BLaER1 (cell line): ENCODE measurements at regions not wholly inside any gene's neighbourhood (a gene's known extent, or its start where the extent isn't known, plus 50 kb on each side); places are given as distances from the start of the nearest gene placed in this dataset.

Experiments used
- H3K27ac ChIP-seq: shearing (Covaris generic); formaldehyde crosslinking; 2 replicates; pipeline ENCODE4 v1.8.1; 2022
- H3K27me3 ChIP-seq: shearing (Covaris generic); formaldehyde crosslinking; 2 replicates; pipeline ENCODE4 v1.8.1; 2022
- H3K36me3 ChIP-seq: shearing (Covaris generic); formaldehyde crosslinking; 2 replicates; pipeline ENCODE4 v1.8.1; 2022
- H3K4me1 ChIP-seq: shearing (Covaris generic); formaldehyde crosslinking; 2 replicates; pipeline ENCODE4 v1.8.1; 2022
- H3K4me2 ChIP-seq: shearing (Covaris generic); formaldehyde crosslinking; 2 replicates; pipeline ENCODE4 v1.8.1; 2022
- H3K4me3 ChIP-seq: shearing (Covaris generic); formaldehyde crosslinking; 2 replicates; pipeline ENCODE4 v1.8.1; 2022
- H3K9ac ChIP-seq: shearing (Covaris generic); formaldehyde crosslinking; 2 replicates; pipeline ENCODE4 v1.8.1; 2022
- H3K9me3 ChIP-seq: shearing (Covaris generic); formaldehyde crosslinking; 2 replicates; pipeline ENCODE4 v1.8.1; 2022
- H4K20me1 ChIP-seq: shearing (Covaris generic); formaldehyde crosslinking; 2 replicates; pipeline ENCODE4 v1.8.1; 2022
- Cebpa-rat ChIP-seq: shearing (Covaris generic); IDR thresholded peaks from 2 replicates; pipeline ENCODE4 v1.8.1; 2022

DNA sequence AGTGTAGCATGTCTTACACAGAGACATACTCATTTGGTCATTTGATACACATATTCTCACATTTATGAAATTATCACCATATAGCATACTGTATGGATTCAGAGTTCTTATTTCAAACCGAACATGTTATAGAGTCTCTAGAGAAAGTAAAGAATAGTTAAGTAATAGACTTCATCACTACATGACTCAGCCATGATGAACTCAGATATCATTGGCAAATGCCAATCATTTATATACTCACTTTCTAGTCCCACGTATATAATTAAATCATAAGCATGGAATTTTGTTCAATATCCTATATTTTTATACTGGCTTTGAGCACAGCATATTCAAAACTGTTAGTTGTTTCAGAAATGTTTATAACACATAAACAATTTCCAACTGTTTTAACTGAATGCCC, 749.9 kb downstream of the HACE1 start:
- Histone ChIP-seq H3K4me1 (no peaks in the 10 kb centered on the region), H3K9me3 (no peaks in the 10 kb centered on the region), H3K4me2 (no peak overlapping the region), H3K9ac (no peak overlapping the region), H4K20me1 (no peaks in the 10 kb centered on the region), H3K27ac (no peak overlapping the region), H3K27me3 (no peaks in the 10 kb centered on the region), H3K4me3 (no peak overlapping the region), H3K36me3 (no peaks in the 10 kb centered on the region)
- no peak for TF ChIP-seq Cebpa-rat

DNA sequence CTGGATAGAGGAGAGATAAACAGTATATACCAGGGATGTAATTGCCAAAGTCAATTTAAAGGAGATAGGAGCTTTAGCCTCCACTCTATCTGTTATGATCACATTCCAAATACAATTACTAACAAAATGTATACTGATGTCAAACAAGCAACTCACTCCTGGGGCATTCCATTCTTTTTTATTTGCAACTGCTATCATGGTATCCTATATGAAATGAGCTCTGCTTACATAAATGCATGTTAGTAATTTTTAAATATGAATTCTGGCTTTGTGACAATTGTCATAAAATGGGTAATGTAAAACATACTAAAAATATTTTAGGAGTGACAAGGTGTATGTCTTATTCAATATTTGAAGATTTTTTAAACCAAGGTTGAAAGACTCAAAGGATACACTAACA, 751.1 kb downstream of the HACE1 start:
- Histone ChIP-seq H3K36me3 (no peaks in the 10 kb centered on the region), H3K27ac (no peak overlapping the region), H3K9me3 (no peaks in the 10 kb centered on the region), H3K9ac (no peak overlapping the region), H3K4me2 (no peak overlapping the region), H3K4me1 (no peaks in the 10 kb centered on the region), H3K27me3 (no peaks in the 10 kb centered on the region), H4K20me1 (no peaks in the 10 kb centered on the region), H3K4me3 (no peak overlapping the region)
- TF ChIP-seq Cebpa-rat = no peak

- Histone ChIP-seq H3K9ac (no peak overlapping the region), H3K9me3 (no peaks in the 10 kb centered on the region), H3K4me3 (no peak overlapping the region), H3K27me3 (no peaks in the 10 kb centered on the region), H3K36me3 (no peaks in the 10 kb centered on the region), H3K27ac (no peak overlapping the region), H4K20me1 (no peaks in the 10 kb centered on the region), H3K4me1 (no peaks in the 10 kb centered on the region), H3K4me2 (no peak overlapping the region)
- TF ChIP-seq Cebpa-rat = no peak
These were observed 763.9 kb downstream of the HACE1 start for GRCh38 chr6:104095661-104096416.

- Histone ChIP-seq H3K27me3 (no peaks in the 10 kb centered on the region), H3K9ac (no peak overlapping the region), H3K4me2 (no peak overlapping the region), H4K20me1 (no peaks in the 10 kb centered on the region), H3K9me3 (no peaks in the 10 kb centered on the region), H3K4me3 (no peak overlapping the region), H3K36me3 (no peaks in the 10 kb centered on the region), H3K27ac (no peak overlapping the region), H3K4me1 (no peaks in the 10 kb centered on the region)
- TF ChIP-seq Cebpa-rat = no peak
These were observed 772.0 kb downstream of the HACE1 start for GRCh38 chr6:104087765-104088164.

GRCh38 chr6:104068281-104068680, 791.4 kb downstream of the HACE1 start:
- Histone ChIP-seq H3K4me2 (no peak overlapping the region), H3K27me3 (no peaks in the 10 kb centered on the region), H4K20me1 (no peaks in the 10 kb centered on the region), H3K4me3 (no peak overlapping the region), H3K4me1 (no peaks in the 10 kb centered on the region), H3K36me3 (no peaks in the 10 kb centered on the region), H3K27ac (no peak overlapping the region), H3K9ac (no peak overlapping the region), H3K9me3 (no peaks in the 10 kb centered on the region)
- TF ChIP-seq Cebpa-rat = no peak

- no peak for TF ChIP-seq Cebpa-rat
- H3K36me3 ChIP-seq = no peaks in the 10 kb centered on the region
- H3K27me3 ChIP-seq = no peaks in the 10 kb centered on the region
- H3K9me3 ChIP-seq = no peaks in the 10 kb centered on the region
- H3K4me2 ChIP-seq = no peak overlapping the region
- no peak overlapping the region for H3K4me3 ChIP-seq
- H3K4me1 ChIP-seq = no peaks in the 10 kb centered on the region
- H4K20me1 ChIP-seq = no peaks in the 10 kb centered on the region
- H3K9ac ChIP-seq = no peak overlapping the region
- no peak overlapping the region for H3K27ac ChIP-seq
These were observed 794.8 kb downstream of the HACE1 start for GRCh38 chr6:104064876-104065275.

- Histone ChIP-seq H4K20me1 (no peaks in the 10 kb centered on the region), H3K27ac (no peak overlapping the region), H3K4me2 (no peak overlapping the region), H3K4me1 (no peaks in the 10 kb centered on the region), H3K4me3 (no peak overlapping the region), H3K9me3 (no peaks in the 10 kb centered on the region), H3K36me3 (no peaks in the 10 kb centered on the region), H3K9ac (no peak overlapping the region), H3K27me3 (no peaks in the 10 kb centered on the region)
- no peak for TF ChIP-seq Cebpa-rat
These were observed 809.3 kb downstream of the HACE1 start for GRCh38 chr6:104050455-104050854.

GRCh38 chr6:104046426-104046825, 813.3 kb downstream of the HACE1 start:
- Histone ChIP-seq H3K4me3 (no peak overlapping the region), H3K27ac (no peak overlapping the region), H3K27me3 (no peaks in the 10 kb centered on the region), H3K36me3 (no peaks in the 10 kb centered on the region), H3K9ac (no peak overlapping the region), H3K9me3 (peaks cover 3% of the 10 kb centered on the region; the same call in 1 of the 2 replicates), H4K20me1 (no peaks in the 10 kb centered on the region), H3K4me1 (no peaks in the 10 kb centered on the region), H3K4me2 (no peak overlapping the region)
- no peak for TF ChIP-seq Cebpa-rat

- no peak overlapping the region for H3K4me3 ChIP-seq
- H3K27me3 ChIP-seq = no peaks in the 10 kb centered on the region
- no peak overlapping the region for H3K9ac ChIP-seq
- H3K4me2 ChIP-seq = no peak overlapping the region
- H3K27ac ChIP-seq = no peak overlapping the region
- H4K20me1 ChIP-seq = no peaks in the 10 kb centered on the region
- H3K4me1 ChIP-seq = no peaks in the 10 kb centered on the region
- H3K9me3 ChIP-seq = no peaks in the 10 kb centered on the region
- no peaks in the 10 kb centered on the region for H3K36me3 ChIP-seq
- no peak for TF ChIP-seq Cebpa-rat
These were observed 828.4 kb downstream of the HACE1 start for GRCh38 chr6:104031346-104031745.

- Histone ChIP-seq H3K27me3 (no peaks in the 10 kb centered on the region), H3K9ac (no peak overlapping the region), H3K4me2 (no peak overlapping the region), H4K20me1 (no peaks in the 10 kb centered on the region), H3K4me3 (no peak overlapping the region), H3K36me3 (no peaks in the 10 kb centered on the region), H3K27ac (no peak overlapping the region), H3K4me1 (no peaks in the 10 kb centered on the region), H3K9me3 (no peaks in the 10 kb centered on the region)
- no peak for TF ChIP-seq Cebpa-rat
These were observed 837.6 kb downstream of the HACE1 start for GRCh38 chr6:104022126-104022525.
